Panc1 (cell line): ENCODE measurements at regions not wholly inside any gene's neighbourhood (a gene's known extent, or its start where the extent isn't known, plus 50 kb on each side); places are given as distances from the start of the nearest gene placed in this dataset.

Experiments used
- POLR2AphosphoS5 ChIP-seq: IDR thresholded peaks from 2 replicates; pipeline ENCODE4 v1.6.1; 2012; ENCODE audit warnings: mild to moderate bottlenecking, low read depth, low read length, moderate library complexity
- SIN3A ChIP-seq: IDR thresholded peaks from 2 replicates; pipeline ENCODE4 v1.6.1; 2012; ENCODE audit warnings: low read depth, mild to moderate bottlenecking, low read length, moderate library complexity, borderline replicate concordance; ENCODE audit not compliant: insufficient read depth
- TCF7L2 ChIP-seq: IDR thresholded peaks from 2 replicates; pipeline ENCODE4 v1.6.1; 2011; ENCODE audit warnings: mild to moderate bottlenecking, low read depth, low read length, inconsistent platforms
- TF ChIP-seq, protein P1 (sequence below): fragments of 450-650 bp; IDR thresholded peaks from 2 replicates; pipeline ENCODE4 v1.5.1; 2017; ENCODE audit warnings: mild to moderate bottlenecking
- TF ChIP-seq, protein P2 (sequence below), 2 experiments: IDR thresholded peaks; 2 replicates each; pipeline ENCODE4 v1.6.1; 2011 to 2012; ENCODE audit warnings: low read depth in 2 of 2, control low read depth in 1 of 2, low read length in 1 of 2, mild to moderate bottlenecking in 1 of 2, moderate library complexity in 1 of 2; ENCODE audit not compliant: insufficient read depth in 1 of 2

DNA sequence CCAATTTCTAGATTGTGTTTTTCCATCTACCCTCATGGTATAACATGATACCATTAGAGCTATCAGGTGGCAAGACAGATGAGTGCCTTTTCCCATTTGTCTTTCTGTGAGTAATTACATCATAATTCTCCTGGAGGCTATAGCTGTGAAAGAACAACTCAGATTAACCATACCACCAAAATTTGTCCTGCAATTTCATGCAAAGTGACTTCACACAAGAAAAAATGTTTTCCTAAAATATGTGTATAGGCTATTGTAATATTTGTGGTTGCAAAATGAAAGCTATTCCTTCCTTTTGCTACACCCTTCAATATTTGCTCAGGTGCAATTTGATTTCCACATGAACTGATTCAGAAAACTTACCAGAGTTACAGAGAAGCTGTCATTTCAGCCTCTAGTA, 547.7 kb upstream of the ID4 start:
- TF ChIP-seq, protein P1, sequence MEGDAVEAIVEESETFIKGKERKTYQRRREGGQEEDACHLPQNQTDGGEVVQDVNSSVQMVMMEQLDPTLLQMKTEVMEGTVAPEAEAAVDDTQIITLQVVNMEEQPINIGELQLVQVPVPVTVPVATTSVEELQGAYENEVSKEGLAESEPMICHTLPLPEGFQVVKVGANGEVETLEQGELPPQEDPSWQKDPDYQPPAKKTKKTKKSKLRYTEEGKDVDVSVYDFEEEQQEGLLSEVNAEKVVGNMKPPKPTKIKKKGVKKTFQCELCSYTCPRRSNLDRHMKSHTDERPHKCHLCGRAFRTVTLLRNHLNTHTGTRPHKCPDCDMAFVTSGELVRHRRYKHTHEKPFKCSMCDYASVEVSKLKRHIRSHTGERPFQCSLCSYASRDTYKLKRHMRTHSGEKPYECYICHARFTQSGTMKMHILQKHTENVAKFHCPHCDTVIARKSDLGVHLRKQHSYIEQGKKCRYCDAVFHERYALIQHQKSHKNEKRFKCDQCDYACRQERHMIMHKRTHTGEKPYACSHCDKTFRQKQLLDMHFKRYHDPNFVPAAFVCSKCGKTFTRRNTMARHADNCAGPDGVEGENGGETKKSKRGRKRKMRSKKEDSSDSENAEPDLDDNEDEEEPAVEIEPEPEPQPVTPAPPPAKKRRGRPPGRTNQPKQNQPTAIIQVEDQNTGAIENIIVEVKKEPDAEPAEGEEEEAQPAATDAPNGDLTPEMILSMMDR = no peak
- TF ChIP-seq POLR2AphosphoS5 (no peak), SIN3A (no peak), TCF7L2 (no peak)
- TF ChIP-seq, protein P2, sequence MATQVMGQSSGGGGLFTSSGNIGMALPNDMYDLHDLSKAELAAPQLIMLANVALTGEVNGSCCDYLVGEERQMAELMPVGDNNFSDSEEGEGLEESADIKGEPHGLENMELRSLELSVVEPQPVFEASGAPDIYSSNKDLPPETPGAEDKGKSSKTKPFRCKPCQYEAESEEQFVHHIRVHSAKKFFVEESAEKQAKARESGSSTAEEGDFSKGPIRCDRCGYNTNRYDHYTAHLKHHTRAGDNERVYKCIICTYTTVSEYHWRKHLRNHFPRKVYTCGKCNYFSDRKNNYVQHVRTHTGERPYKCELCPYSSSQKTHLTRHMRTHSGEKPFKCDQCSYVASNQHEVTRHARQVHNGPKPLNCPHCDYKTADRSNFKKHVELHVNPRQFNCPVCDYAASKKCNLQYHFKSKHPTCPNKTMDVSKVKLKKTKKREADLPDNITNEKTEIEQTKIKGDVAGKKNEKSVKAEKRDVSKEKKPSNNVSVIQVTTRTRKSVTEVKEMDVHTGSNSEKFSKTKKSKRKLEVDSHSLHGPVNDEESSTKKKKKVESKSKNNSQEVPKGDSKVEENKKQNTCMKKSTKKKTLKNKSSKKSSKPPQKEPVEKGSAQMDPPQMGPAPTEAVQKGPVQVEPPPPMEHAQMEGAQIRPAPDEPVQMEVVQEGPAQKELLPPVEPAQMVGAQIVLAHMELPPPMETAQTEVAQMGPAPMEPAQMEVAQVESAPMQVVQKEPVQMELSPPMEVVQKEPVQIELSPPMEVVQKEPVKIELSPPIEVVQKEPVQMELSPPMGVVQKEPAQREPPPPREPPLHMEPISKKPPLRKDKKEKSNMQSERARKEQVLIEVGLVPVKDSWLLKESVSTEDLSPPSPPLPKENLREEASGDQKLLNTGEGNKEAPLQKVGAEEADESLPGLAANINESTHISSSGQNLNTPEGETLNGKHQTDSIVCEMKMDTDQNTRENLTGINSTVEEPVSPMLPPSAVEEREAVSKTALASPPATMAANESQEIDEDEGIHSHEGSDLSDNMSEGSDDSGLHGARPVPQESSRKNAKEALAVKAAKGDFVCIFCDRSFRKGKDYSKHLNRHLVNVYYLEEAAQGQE (IDR thresholded peaks at IDR 0.05; ENCODE audit: insufficient read depth in 1 of 2, low read depth in 2 of 2, low read length in 1 of 2) = no peak
